IPS DF 6.9 (cell line): ENCODE measurements at regions not wholly inside any gene's neighbourhood (a gene's known extent, or its start where the extent isn't known, plus 50 kb on each side); places are given as distances from the start of the nearest gene placed in this dataset.

Source experiments
- DNase-seq: peaks from one replicate; pipeline ENCODE4 v3.0.0-alpha.2; 2013; ENCODE audit warnings: low read depth, low spot score
- H3K27ac ChIP-seq: one replicate; pipeline ENCODE4 v1.5.1; 2013; ENCODE audit warnings: low read length, control low read depth
- H3K27me3 ChIP-seq: 2 replicates; pipeline ENCODE4 v1.6.1; 2013; ENCODE audit warnings: mild to moderate bottlenecking, low read length; ENCODE audit not compliant: control insufficient read depth, insufficient read depth
- H3K36me3 ChIP-seq: 2 replicates; pipeline ENCODE4 v1.6.1; 2013; ENCODE audit warnings: low read length; ENCODE audit not compliant: control insufficient read depth, insufficient read depth
- H3K4me1 ChIP-seq: 2 replicates; pipeline ENCODE4 v1.6.1; 2013; ENCODE audit warnings: low read length; ENCODE audit not compliant: control insufficient read depth, insufficient read depth
- H3K4me3 ChIP-seq: 2 replicates; pipeline ENCODE4 v1.5.1; 2013; ENCODE audit warnings: mild to moderate bottlenecking, low read length
- H3K9me3 ChIP-seq: 2 replicates; pipeline ENCODE4 v1.6.1; 2013; ENCODE audit warnings: low read length, inconsistent platforms; ENCODE audit not compliant: control insufficient read depth, insufficient read depth
- WGBS: extraction: QIAGEN DNeasy Blood & Tissue Kit; methylation state at CpG from one replicate; pipeline ENCODE4 v1.1.7; 2013; ENCODE audit warnings: mixed read lengths, missing lambda C conversion rate; ENCODE audit not compliant: insufficient read length, insufficient coverage; 5-methylcytosine and 5-hydroxymethylcytosine counted together

GRCh38 chr9:16345902-16346301 lies 524.6 kb downstream of the BNC2 start:
- no peak overlapping the region for H3K27ac ChIP-seq
- WGBS, result no CpG with 5 or more reads among the region's 3 CpGs
- no peaks in the 10 kb centered on the region for H3K9me3 ChIP-seq
- DNase-seq, result no peak
- no peaks in the 10 kb centered on the region; the same call in 1 of the 2 replicates for H3K27me3 ChIP-seq
- no peaks in the 10 kb centered on the region for H3K36me3 ChIP-seq
- no peak overlapping the region for H3K4me3 ChIP-seq
- no peaks in the 10 kb centered on the region for H3K4me1 ChIP-seq

DNA sequence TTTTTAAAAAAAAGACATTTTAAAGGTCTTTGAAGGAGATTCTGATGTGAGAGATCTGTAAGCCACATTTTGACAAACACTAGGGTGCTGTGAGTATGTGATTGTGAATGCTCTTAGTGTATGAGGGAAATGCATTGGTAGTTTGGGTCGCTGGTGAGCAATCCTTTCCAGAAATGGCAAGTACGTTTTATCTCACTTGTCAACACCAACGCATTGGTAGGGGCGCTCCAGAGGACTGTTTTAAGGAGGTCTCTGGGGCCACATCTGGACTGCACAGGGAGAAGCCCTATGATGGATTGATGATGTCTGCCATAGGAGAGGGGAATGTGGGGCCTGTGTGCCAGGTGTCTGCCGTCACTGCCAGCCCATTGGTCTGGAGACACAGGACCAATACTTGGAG lies 522.6 kb downstream of the BNC2 start:
- WGBS, result no CpG with 5 or more reads among the region's 5 CpGs
- H3K36me3 ChIP-seq, result no peaks in the 10 kb centered on the region
- H3K4me3 ChIP-seq, result no peak overlapping the region
- no peaks in the 10 kb centered on the region; the same call in 1 of the 2 replicates for H3K27me3 ChIP-seq
- H3K9me3 ChIP-seq, result no peaks in the 10 kb centered on the region
- H3K4me1 ChIP-seq, result no peaks in the 10 kb centered on the region
- DNase-seq, result no peak
- no peak overlapping the region for H3K27ac ChIP-seq

DNA sequence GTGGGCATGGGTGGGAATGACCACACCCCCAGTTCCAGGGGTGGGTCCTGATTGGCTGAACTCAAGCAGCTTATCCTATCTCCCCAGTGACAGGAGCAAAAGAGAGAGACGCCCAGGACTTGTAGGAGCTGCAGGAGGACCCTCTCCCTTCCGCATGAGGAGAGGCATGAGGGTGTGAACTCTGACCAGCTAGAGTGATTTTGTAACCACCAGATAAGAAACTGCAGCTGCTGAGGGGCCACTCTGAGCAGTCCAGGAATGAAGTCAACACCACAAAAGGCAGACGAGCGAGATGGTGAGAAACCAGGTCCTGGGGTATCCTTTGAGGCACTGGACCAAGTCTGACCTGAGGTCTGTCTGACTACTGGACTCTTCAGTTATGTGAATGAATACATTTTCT lies 521.9 kb downstream of the BNC2 start:
- no CpG with 5 or more reads among the region's 4 CpGs for WGBS
- Histone ChIP-seq H3K36me3 (no peaks in the 10 kb centered on the region), H3K27me3 (no peaks in the 10 kb centered on the region; the same call in 1 of the 2 replicates), H3K4me1 (no peaks in the 10 kb centered on the region), H3K4me3 (no peak overlapping the region), H3K27ac (no peak overlapping the region), H3K9me3 (no peaks in the 10 kb centered on the region)
- DNase-seq, result no peak

DNA sequence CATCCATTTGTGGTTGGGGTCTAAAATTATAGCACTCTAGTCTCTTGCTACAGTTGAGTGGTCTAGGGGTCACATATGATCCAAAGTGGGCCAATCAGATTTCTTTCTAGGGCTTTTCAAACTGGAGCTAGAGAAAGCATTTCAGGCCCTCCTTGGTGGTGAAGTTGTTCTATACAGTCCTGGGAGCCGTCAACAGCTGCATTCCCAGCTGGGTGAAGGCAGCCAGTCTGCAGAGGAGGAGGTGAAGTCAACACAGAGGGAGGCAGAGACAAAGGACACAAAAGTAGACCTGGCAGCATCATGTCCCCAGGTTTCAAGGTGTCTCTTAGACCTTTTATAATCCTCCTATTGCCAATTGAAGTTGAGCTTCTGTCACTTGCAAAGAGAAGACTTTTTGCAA lies 518.2 kb downstream of the BNC2 start:
- no CpG with 5 or more reads among the region's 1 CpG for WGBS
- Histone ChIP-seq H3K27me3 (no peaks in the 10 kb centered on the region), H3K9me3 (no peaks in the 10 kb centered on the region), H3K4me1 (no peaks in the 10 kb centered on the region), H3K27ac (no peak overlapping the region), H3K36me3 (no peaks in the 10 kb centered on the region), H3K4me3 (no peak overlapping the region)
- DNase-seq, result no peak

- Histone ChIP-seq H3K9me3 (no peaks in the 10 kb centered on the region), H3K27ac (no peak overlapping the region), H3K4me1 (no peaks in the 10 kb centered on the region), H3K36me3 (no peaks in the 10 kb centered on the region), H3K27me3 (no peaks in the 10 kb centered on the region), H3K4me3 (no peak overlapping the region)
- no peak for DNase-seq
- WGBS, result no CpG with 5 or more reads among the region's 3 CpGs
Measured at GRCh38 chr9:16352791-16353401, 517.6 kb downstream of the BNC2 start.

- no peak for DNase-seq
- Histone ChIP-seq H3K27me3 (no peaks in the 10 kb centered on the region), H3K27ac (no peak overlapping the region), H3K4me3 (no peak overlapping the region), H3K4me1 (no peaks in the 10 kb centered on the region), H3K9me3 (no peaks in the 10 kb centered on the region), H3K36me3 (no peaks in the 10 kb centered on the region)
- no CpG with 5 or more reads among the region's 8 CpGs for WGBS
Measured at GRCh38 chr9:16356196-16356765, 514.2 kb downstream of the BNC2 start.

DNA sequence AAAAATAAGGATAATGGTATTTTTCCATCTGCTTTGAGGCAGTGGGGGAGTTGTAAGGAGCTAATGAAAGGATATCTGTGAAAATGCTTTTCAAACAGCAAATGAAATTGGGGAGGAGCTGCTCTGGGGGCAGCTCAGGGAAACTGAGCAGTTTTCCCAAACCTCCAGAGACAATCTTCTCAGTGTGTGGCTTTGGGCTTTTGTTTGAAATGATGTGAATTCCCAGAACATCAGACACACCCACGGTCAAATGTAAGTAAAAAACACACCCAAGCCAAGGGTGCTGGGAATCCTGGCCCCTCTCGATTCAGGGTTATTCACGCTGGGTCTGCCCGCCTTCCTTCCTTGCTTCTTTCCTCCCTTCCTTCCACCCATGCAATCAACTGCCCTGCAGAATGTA lies 512.6 kb downstream of the BNC2 start:
- H3K27me3 ChIP-seq, result no peaks in the 10 kb centered on the region
- H3K4me3 ChIP-seq, result no peak overlapping the region
- no peaks in the 10 kb centered on the region for H3K36me3 ChIP-seq
- H3K4me1 ChIP-seq, result no peaks in the 10 kb centered on the region
- no peaks in the 10 kb centered on the region for H3K9me3 ChIP-seq
- WGBS, result no CpG with 5 or more reads among the region's 4 CpGs
- no peak for DNase-seq
- no peak overlapping the region for H3K27ac ChIP-seq

DNA sequence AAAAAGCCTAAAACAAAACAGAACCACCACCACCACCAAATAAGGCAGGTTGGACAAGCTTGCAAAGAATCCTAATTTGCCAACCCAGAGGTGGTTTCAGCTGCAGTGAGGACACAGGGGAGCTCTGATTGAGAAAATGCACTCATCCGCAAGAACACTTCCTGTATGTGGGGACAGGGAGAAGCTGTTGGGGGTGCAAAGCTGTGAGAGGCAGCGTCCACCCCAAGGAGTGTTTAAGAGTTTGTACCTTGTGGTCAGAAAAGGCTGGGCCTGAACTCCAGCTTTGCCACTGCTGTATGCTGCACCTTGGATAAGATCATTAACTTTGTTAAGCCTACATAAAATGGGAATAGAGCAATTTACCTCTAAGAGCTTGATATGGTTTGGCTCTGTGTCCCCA lies 511.7 kb downstream of the BNC2 start:
- no peaks in the 10 kb centered on the region for H3K9me3 ChIP-seq
- no peaks in the 10 kb centered on the region for H3K27me3 ChIP-seq
- no peak for DNase-seq
- no CpG with 5 or more reads among the region's 2 CpGs for WGBS
- H3K4me3 ChIP-seq, result no peak overlapping the region
- H3K4me1 ChIP-seq, result no peaks in the 10 kb centered on the region
- H3K27ac ChIP-seq, result no peak overlapping the region
- no peaks in the 10 kb centered on the region for H3K36me3 ChIP-seq
